Islet of Langerhans (tissue), 1 donor: ENCODE measurements at regions not wholly inside any gene's neighbourhood (a gene's known extent, or its start where the extent isn't known, plus 50 kb on each side); places are given as distances from the start of the nearest gene placed in this dataset.
"Not testable (repeated sequence)": the region's sequence is repeated elsewhere in the genome, so short reads cannot be mapped to it uniquely, and the experiment has no call there.

Source experiments
- FAIRE-seq: peaks from one replicate; lab custom pipeline; 2011; peaks lifted over from hg19 to GRCh38; lab: Jason Lieb, UNC

DNA sequence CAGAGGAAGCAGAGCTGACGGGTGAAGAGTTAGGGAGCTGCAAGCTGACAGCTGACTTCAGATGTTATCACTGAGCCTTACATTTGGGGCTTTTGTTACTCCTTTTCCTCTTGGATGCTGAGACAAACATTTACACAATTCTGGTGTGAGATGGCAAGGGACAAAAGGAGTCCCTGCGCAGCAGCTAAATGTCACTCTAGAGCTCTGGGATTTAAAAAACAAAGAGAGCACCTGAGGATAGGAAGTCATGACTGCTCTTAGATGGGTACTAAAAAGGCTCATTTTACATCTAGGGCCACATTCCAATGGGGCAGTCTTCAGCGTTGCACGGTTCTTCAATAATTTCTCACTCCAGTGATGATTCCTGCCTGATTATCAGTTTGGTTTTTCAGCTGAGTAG, 204.5 kb downstream of the RAB38 start:
- FAIRE-seq, result no peak

DNA sequence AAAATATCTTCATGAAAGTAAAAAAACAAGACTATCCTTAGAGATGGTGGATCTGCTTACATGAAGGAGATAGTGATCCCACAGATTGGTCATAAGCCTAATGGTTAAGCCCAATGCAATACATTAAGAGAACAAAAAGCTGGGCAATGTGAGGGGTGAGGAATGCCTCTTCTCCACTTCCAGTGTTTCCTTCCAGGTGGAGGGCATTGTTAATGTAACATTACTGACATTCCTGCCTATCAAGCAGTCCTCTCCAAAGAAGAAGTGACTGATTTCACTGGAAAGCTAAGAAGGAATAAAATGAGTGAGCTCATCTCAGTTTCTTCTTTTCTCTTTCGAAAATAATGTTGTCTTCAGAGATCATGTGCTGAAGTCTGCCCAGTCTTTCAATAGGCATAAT, 207.8 kb downstream of the RAB38 start:
- no peak for FAIRE-seq

DNA sequence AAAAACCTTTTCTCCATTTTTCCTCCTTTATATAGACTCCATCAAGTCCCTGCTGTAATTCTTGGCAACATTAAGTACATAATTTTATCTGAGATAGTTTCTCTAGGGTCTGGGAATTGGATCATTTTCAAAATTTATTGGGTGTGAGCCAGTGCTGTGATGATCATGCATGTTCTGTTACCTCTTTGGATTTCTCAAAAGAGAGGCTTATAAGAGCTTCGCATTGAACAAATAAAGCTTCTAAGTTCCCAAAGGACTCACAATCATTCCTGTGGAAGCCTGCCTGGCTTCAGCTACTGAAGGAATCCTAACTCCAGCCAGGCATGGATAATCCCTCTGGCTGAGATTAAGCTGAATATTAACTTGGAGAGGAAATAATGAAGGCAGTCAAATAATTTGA, 208.5 kb downstream of the RAB38 start:
- no peak for FAIRE-seq

- FAIRE-seq, result no peak
These were observed 209.0 kb downstream of the RAB38 start for GRCh38 chr11:87966216-87966615.

- FAIRE-seq, result no peak
These were observed 213.6 kb downstream of the RAB38 start for GRCh38 chr11:87961606-87962005.

GRCh38 chr11:87957961-87958360, 217.3 kb downstream of the RAB38 start:
- FAIRE-seq, result no peak

GRCh38 chr11:87954476-87954875, 220.8 kb downstream of the RAB38 start:
- FAIRE-seq, result no peak

GRCh38 chr11:87942786-87943185, 232.5 kb downstream of the RAB38 start:
- FAIRE-seq, result no peak

DNA sequence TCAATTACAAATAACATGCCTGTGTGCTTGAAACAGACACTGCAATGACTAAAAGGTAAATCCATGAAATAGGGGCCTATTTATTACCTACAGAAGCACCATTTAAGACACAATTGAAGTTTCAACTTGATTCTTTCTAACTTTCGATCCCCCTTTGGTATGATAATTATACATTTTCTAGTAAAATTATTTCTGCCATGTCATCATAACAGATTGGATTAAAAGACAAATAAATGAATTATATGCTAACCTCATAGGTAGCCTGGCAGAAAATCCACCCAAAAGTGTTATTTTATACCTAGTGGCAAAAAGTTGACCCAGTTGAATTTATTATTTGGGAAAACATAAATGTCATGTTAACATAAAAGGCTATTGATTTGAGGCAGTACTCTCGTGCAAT, 241.1 kb downstream of the RAB38 start:
- no peak for FAIRE-seq

GRCh38 chr11:87926250-87926970, 248.8 kb downstream of the RAB38 start:
- no peak for FAIRE-seq

- no peak for FAIRE-seq
These were observed 251.1 kb downstream of the RAB38 start for GRCh38 chr11:87924125-87924524.

GRCh38 chr11:87917111-87917510, 258.1 kb downstream of the RAB38 start:
- FAIRE-seq, result no peak

DNA sequence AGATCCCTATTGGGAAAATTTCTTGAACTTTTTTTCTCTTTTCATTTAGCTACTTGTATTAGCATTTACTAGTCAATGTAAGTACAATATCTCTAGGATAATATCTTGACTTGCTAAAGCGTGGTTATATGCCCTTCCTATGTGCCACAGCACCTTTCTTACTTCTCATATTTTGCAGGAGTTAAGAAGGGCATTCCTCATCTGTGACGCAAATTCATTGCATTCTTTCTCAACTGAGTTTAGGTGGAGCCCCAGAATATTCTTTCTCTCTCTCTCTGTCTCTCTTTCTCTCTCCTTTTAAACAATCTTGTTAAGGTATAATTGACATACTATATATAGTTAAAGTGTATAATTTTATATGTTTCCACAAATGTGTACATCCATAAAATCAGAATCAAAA, 266.1 kb downstream of the RAB38 start:
- FAIRE-seq, result no peak

DNA sequence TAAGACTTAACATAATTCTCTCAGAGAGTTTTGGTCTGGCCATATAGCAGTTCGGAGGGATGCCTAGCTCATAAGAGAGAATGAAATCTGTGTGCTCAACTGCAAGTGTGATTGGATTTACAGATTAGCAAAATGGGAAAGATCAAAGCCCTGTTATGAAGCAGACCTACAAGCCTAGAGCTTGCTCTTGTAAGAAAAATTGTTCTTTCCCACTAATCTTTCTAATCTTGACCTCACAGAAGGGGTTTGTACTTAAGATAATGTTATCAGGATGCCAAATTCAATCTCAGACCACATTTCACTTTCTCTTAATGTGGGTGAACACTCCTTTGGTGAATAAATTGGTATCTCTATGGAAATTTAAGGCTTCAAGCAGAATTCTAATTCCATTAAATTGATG, 267.2 kb downstream of the RAB38 start:
- no peak for FAIRE-seq

- no peak for FAIRE-seq
These were observed 271.9 kb downstream of the RAB38 start for GRCh38 chr11:87903345-87903744.

- FAIRE-seq, result no peak
These were observed 273.9 kb downstream of the RAB38 start for GRCh38 chr11:87901341-87901740.

DNA sequence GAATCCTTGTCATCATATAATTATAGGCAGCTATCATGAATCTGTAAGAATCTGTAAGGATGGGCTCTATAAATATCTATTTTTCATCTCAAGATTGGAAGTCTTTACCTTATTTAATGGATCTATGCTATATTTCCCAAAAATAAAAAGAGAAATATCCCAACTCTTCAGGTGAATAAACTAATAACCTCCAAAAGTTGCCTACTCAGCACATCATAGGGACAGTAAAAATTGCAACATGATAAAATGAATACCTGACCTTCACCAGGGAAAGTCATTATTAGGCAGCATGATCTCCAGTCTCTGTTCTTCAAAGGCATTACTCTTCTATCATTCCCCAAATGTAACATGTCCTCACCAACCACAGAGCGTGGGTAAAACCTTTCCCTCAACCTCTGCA, 277.3 kb downstream of the RAB38 start:
- no peak for FAIRE-seq

DNA sequence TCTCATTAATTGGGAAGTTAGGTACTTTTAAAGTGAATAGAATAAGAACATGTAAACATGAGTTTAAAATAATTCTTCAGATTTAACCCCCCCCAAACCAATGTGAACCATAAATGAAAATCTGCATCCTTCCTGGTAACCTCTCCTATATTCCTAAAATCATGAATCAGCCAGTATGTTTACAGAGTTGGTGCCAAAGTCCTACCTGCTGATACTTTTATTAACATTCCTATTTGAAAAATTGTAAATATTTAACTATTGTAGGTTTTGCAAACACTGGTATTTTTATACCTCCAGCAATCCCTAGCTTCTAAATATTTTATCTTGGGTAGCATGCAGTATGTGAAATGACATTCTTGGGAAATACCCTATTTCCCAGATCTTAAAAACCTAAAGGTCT, 278.2 kb downstream of the RAB38 start:
- FAIRE-seq, result peak; percentile 75

- FAIRE-seq, result no peak
These were observed 280.3 kb downstream of the RAB38 start for GRCh38 chr11:87894961-87895360.

DNA sequence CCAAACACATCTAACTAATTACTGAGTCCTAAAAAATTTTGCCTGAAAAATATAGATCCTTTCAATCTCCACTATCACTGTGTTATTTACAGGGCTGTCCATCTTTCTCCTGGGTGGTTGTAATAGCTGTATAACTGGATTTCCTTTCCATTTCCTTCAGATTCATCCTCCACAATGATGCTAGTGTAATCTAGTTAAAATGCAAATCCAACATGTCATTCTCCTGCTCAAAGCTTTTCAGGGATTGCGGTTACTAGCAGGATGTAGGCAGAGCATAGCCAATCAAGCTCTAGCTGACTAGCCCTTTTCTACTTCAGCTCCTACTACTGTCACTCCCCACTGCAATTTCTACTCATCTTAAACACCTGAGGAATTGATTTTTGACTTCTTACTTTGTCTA, 283.0 kb downstream of the RAB38 start:
- no peak for FAIRE-seq

- no peak for FAIRE-seq
These were observed 286.1 kb downstream of the RAB38 start for GRCh38 chr11:87889126-87889525.

- not testable (repeated sequence) for FAIRE-seq
These were observed 290.2 kb downstream of the RAB38 start for GRCh38 chr11:87885084-87885483.

- FAIRE-seq, result no peak
These were observed 296.1 kb downstream of the RAB38 start for GRCh38 chr11:87879118-87879517.

GRCh38 chr11:87878373-87878825, 296.8 kb downstream of the RAB38 start:
- no peak for FAIRE-seq

DNA sequence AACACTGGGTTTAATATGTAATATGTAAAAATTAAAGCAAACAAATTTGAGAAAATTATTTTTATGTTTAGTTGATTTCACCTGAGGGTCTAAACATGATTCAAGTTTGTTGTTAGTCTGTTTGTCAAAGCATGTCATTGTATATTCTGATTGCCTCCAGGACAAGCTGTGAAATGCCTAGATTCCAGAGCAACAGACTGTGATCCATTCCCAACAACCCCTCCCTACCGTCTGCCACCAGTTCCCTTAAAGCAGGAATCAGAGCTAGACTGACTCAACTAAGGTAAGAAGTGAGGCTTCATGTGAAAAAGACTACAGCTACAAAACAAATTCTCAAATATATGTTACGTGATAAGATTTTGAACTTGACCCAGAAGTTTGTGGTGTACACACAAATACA, 304.2 kb downstream of the RAB38 start:
- FAIRE-seq, result no peak
